Body of pancreas (tissue), 4 donors: ENCODE measurements at regions not wholly inside any gene's neighbourhood (a gene's known extent, or its start where the extent isn't known, plus 50 kb on each side); places are given as distances from the start of the nearest gene placed in this dataset.

ENCODE experiments used
- CTCF ChIP-seq, 7 experiments: fragments of 450-650 bp in 4 of 7; fragments of 200-600 bp in 3 of 7; sonication (generic) in 3 of 7; IDR thresholded peaks; one replicate each; pipeline ENCODE4 v1.5.1; 2016 to 2019; ENCODE audit warnings: antibody characterized with exemption in 7 of 7
- POLR2A ChIP-seq, 3 donors: fragments of 450-650 bp; IDR thresholded peaks; one replicate each; pipeline ENCODE4 v1.6.1; 2016; ENCODE audit warnings: antibody characterized with exemption in 3 of 3, mild to moderate bottlenecking in 2 of 3

- TF ChIP-seq CTCF (IDR thresholded peaks at IDR 0.05), result no peak
- no peak for TF ChIP-seq POLR2A (IDR thresholded peaks at IDR 0.05)
These were observed 99.7 kb upstream of the KYNU start for GRCh38 chr2:142777742-142778141.
